ENCODE measurements at regions not wholly inside any gene's neighbourhood (a gene's known extent, or its start where the extent isn't known, plus 50 kb on each side); places are given as distances from the start of the nearest gene placed in this dataset.

DNA sequence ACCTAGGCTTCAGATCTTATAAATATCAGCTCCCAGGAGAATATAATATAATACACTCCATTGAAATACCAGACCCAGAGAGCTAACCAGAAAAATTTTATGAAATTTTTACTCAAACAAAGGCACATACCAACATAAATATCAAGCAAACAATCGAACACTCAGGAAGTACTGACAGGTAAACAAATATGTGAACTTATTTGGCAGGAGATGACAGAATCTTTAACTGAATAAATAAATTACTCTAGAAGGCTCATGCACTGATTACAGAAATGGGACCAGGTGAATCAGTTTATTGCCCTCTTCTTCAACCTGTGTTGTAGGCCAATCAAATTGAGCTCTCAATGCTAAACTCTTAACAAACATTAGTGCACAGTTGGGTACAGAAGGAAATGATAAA is 225.2 kb upstream of the PABPC4L start:
- Histone ChIP-seq H3K27me3 (ENCODE audit: control insufficient read depth, insufficient read depth, low read length) (no peaks in the 10 kb centered on the region), H3K27ac (ENCODE audit: low read depth in 2 of 2, low read length in 2 of 2) (no peak overlapping the region), H3K36me3 (ENCODE audit: control insufficient read depth in 2 of 3, insufficient read depth in 3 of 3, low read length in 3 of 3) (no peaks in the 10 kb centered on the region), H3K4me3 (ENCODE audit: low read length in 3 of 3) (no peak overlapping the region), H3K9ac (ENCODE audit: low read length in 3 of 3) (no peak overlapping the region), H3K4me1 (ENCODE audit: control insufficient read depth in 2 of 3, insufficient read depth in 2 of 3, low read depth in 1 of 3, low read length in 3 of 3) (no peaks in the 10 kb centered on the region), H3K9me3 (ENCODE audit: control insufficient read depth in 2 of 3, insufficient read depth in 1 of 3, low read length in 3 of 3) (no peaks in the 10 kb centered on the region)
- no peak for FAIRE-seq
- no peak for DNase-seq
- TF ChIP-seq, protein P1, sequence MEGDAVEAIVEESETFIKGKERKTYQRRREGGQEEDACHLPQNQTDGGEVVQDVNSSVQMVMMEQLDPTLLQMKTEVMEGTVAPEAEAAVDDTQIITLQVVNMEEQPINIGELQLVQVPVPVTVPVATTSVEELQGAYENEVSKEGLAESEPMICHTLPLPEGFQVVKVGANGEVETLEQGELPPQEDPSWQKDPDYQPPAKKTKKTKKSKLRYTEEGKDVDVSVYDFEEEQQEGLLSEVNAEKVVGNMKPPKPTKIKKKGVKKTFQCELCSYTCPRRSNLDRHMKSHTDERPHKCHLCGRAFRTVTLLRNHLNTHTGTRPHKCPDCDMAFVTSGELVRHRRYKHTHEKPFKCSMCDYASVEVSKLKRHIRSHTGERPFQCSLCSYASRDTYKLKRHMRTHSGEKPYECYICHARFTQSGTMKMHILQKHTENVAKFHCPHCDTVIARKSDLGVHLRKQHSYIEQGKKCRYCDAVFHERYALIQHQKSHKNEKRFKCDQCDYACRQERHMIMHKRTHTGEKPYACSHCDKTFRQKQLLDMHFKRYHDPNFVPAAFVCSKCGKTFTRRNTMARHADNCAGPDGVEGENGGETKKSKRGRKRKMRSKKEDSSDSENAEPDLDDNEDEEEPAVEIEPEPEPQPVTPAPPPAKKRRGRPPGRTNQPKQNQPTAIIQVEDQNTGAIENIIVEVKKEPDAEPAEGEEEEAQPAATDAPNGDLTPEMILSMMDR (IDR thresholded peaks at IDR 0.05; ENCODE audit: borderline replicate concordance, extremely low read depth, insufficient read depth), result no peak
- intact Hi-C loops (cut with DNase I), result no loop called here

DNA sequence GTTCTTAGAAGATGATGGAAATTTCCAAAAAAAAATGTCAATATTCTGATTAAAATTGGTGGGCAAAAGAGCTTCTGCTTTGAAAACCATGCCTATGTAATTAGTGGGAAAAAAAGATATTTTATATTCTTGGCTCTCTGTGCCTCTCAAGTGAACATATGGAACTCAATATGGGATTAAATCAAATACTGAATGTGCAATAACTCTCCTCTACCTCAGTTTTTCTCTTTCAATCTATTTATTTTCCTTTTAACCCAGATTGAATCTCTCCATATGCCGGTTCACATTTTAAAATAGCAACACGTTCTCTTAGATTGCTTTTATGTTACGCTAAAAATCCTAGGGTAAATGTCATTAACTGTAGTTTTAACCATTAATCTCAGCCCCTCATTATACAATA is 224.2 kb upstream of the PABPC4L start:
- H3K9ac ChIP-seq (ENCODE audit: low read length in 3 of 3), result no peak overlapping the region
- no peak overlapping the region for H3K27ac ChIP-seq (ENCODE audit: low read depth in 2 of 2, low read length in 2 of 2)
- H3K9me3 ChIP-seq (ENCODE audit: control insufficient read depth in 2 of 3, insufficient read depth in 1 of 3, low read length in 3 of 3), result no peaks in the 10 kb centered on the region
- intact Hi-C loops (cut with DNase I), result no loop called here
- TF ChIP-seq, protein P1 (IDR thresholded peaks at IDR 0.05; ENCODE audit: borderline replicate concordance, extremely low read depth, insufficient read depth), result no peak
- H3K4me1 ChIP-seq (ENCODE audit: control insufficient read depth in 2 of 3, insufficient read depth in 2 of 3, low read depth in 1 of 3, low read length in 3 of 3), result no peaks in the 10 kb centered on the region
- no peak for FAIRE-seq
- no peaks in the 10 kb centered on the region for H3K27me3 ChIP-seq (ENCODE audit: control insufficient read depth, insufficient read depth, low read length)
- no peak for DNase-seq
- no peaks in the 10 kb centered on the region for H3K36me3 ChIP-seq (ENCODE audit: control insufficient read depth in 2 of 3, insufficient read depth in 3 of 3, low read length in 3 of 3)
- no peak overlapping the region for H3K4me3 ChIP-seq (ENCODE audit: low read length in 3 of 3)

DNA sequence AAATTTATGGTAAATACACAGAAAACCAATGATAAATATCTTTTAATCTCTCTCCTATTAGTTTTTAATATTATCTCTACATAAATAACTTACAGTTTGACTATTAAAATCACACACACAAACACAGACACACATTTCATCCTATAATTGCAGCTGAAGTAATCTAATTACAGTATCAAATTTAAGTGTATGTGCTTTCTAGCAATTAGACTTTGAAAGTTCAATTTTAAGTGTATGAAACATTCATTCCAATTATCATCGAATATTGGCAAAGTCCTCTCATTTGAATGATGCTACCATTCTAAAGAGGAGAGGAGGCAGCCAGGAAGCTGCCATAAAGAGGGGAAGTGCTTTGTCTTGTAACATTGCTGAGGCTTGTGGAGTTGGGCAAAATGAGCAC is 221.2 kb upstream of the PABPC4L start:
- Histone ChIP-seq H3K9me3 (ENCODE audit: control insufficient read depth in 2 of 3, insufficient read depth in 1 of 3, low read length in 3 of 3) (no peaks in the 10 kb centered on the region), H3K27me3 (ENCODE audit: control insufficient read depth, insufficient read depth, low read length) (no peaks in the 10 kb centered on the region), H3K36me3 (ENCODE audit: control insufficient read depth in 2 of 3, insufficient read depth in 3 of 3, low read length in 3 of 3) (no peaks in the 10 kb centered on the region), H3K4me3 (ENCODE audit: low read length in 3 of 3) (no peak overlapping the region), H3K4me1 (ENCODE audit: control insufficient read depth in 2 of 3, insufficient read depth in 2 of 3, low read depth in 1 of 3, low read length in 3 of 3) (no peaks in the 10 kb centered on the region), H3K9ac (ENCODE audit: low read length in 3 of 3) (no peak overlapping the region), H3K27ac (ENCODE audit: low read depth in 2 of 2, low read length in 2 of 2) (no peak overlapping the region)
- TF ChIP-seq, protein P1 (IDR thresholded peaks at IDR 0.05; ENCODE audit: borderline replicate concordance, extremely low read depth, insufficient read depth), result no peak
- intact Hi-C loops (cut with DNase I), result no loop called here
- no peak for FAIRE-seq
- DNase-seq, result no peak

DNA sequence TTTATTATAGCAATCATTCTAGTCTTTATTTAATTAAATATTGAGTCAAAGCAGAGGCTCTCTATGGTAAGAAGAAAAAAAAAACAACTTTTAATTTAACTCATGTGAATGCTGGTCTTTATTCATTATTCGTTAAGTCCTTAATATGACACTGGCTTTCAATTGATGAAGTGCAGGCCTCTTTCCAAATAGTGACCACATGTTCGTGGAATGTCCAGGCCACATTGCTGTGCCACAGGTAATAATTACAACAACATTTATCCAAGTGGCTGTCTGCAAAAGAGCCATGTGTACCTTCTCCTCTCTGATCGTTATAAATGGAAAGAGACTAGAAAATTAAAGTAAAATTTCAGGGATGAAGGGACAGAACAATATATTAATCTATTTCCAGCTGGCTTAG is 220.1 kb upstream of the PABPC4L start:
- intact Hi-C loops (cut with DNase I), result no loop called here
- Histone ChIP-seq H3K9ac (ENCODE audit: low read length in 3 of 3) (no peak overlapping the region), H3K4me3 (ENCODE audit: low read length in 3 of 3) (no peak overlapping the region), H3K27ac (ENCODE audit: low read depth in 2 of 2, low read length in 2 of 2) (no peak overlapping the region), H3K36me3 (ENCODE audit: control insufficient read depth in 2 of 3, insufficient read depth in 3 of 3, low read length in 3 of 3) (no peaks in the 10 kb centered on the region), H3K4me1 (ENCODE audit: control insufficient read depth in 2 of 3, insufficient read depth in 2 of 3, low read depth in 1 of 3, low read length in 3 of 3) (no peaks in the 10 kb centered on the region), H3K27me3 (ENCODE audit: control insufficient read depth, insufficient read depth, low read length) (no peaks in the 10 kb centered on the region), H3K9me3 (ENCODE audit: control insufficient read depth in 2 of 3, insufficient read depth in 1 of 3, low read length in 3 of 3) (no peaks in the 10 kb centered on the region)
- DNase-seq (no peak), FAIRE-seq (no peak)
- TF ChIP-seq, protein P1 (IDR thresholded peaks at IDR 0.05; ENCODE audit: borderline replicate concordance, extremely low read depth, insufficient read depth), result no peak
